ENCODE measurements at regions not wholly inside any gene's neighbourhood (a gene's known extent, or its start where the extent isn't known, plus 50 kb on each side); places are given as distances from the start of the nearest gene placed in this dataset.

- no peaks in the 10 kb centered on the region for H3K27me3 ChIP-seq
- H3K36me3 ChIP-seq = no peaks in the 10 kb centered on the region
- no peak overlapping the region for H3K4me3 ChIP-seq
- H3K9me3 ChIP-seq = no peaks in the 10 kb centered on the region
- intact Hi-C loops (cut with DNase I; ENCODE audit: low total_unique reads) = no loop called here
- no peak for TF ChIP-seq CTCF (IDR thresholded peaks at IDR 0.05)
- TF ChIP-seq EP300 (IDR thresholded peaks at IDR 0.05) = no peak
- no peak for TF ChIP-seq POLR2A (IDR thresholded peaks at IDR 0.05)
- TF ChIP-seq POLR2AphosphoS5 (IDR thresholded peaks at IDR 0.05) = no peak
- no peak for DNase-seq
- no peaks in the 10 kb centered on the region for H3K4me1 ChIP-seq
- 86 to 91% (median 90%) methylated on average over 4 of the region's 4 CpGs for WGBS, 5 donors
- no peak overlapping the region for H3K27ac ChIP-seq
These were observed 103.5 kb downstream of the TMA16 start for GRCh38 chr4:163598028-163598427.

GRCh38 chr4:163598489-163598888 is 104.0 kb downstream of the TMA16 start:
- no peaks in the 10 kb centered on the region for H3K36me3 ChIP-seq
- no peaks in the 10 kb centered on the region for H3K4me1 ChIP-seq
- intact Hi-C loops (cut with DNase I; ENCODE audit: low total_unique reads) = no loop called here
- no peaks in the 10 kb centered on the region for H3K27me3 ChIP-seq
- no peak overlapping the region for H3K4me3 ChIP-seq
- no peak for DNase-seq
- WGBS, 5 donors = 82 to 92% (median 88%) methylated on average over 2 of the region's 2 CpGs
- no peak overlapping the region for H3K27ac ChIP-seq
- TF ChIP-seq CTCF (IDR thresholded peaks at IDR 0.05) (no peak), POLR2AphosphoS5 (IDR thresholded peaks at IDR 0.05) (no peak), EP300 (IDR thresholded peaks at IDR 0.05) (no peak), POLR2A (IDR thresholded peaks at IDR 0.05) (no peak)
- no peaks in the 10 kb centered on the region for H3K9me3 ChIP-seq

GRCh38 chr4:163600727-163601126 is 106.2 kb downstream of the TMA16 start:
- Histone ChIP-seq H3K4me1 (no peaks in the 10 kb centered on the region), H3K27ac (no peak overlapping the region), H3K27me3 (no peaks in the 10 kb centered on the region), H3K4me3 (no peak overlapping the region), H3K9me3 (peaks cover 0 to under 1% (median 0%) of the 10 kb centered on the region in 4 donors), H3K36me3 (no peaks in the 10 kb centered on the region)
- DNase-seq = no peak
- 59 to 65% (median 65%) methylated on average over 6 of the region's 6 CpGs for WGBS, 5 donors
- TF ChIP-seq CTCF (IDR thresholded peaks at IDR 0.05) (no peak), EP300 (IDR thresholded peaks at IDR 0.05) (no peak), POLR2A (IDR thresholded peaks at IDR 0.05) (no peak), POLR2AphosphoS5 (IDR thresholded peaks at IDR 0.05) (no peak)
- intact Hi-C loops (cut with DNase I; ENCODE audit: low total_unique reads) = no loop called here

- TF ChIP-seq POLR2AphosphoS5 (IDR thresholded peaks at IDR 0.05) (no peak), CTCF (IDR thresholded peaks at IDR 0.05) (no peak), EP300 (IDR thresholded peaks at IDR 0.05) (no peak), POLR2A (IDR thresholded peaks at IDR 0.05) (no peak)
- intact Hi-C loops (cut with DNase I; ENCODE audit: low total_unique reads) = no loop called here
- Histone ChIP-seq H3K27ac (no peak overlapping the region), H3K4me1 (no peaks in the 10 kb centered on the region), H3K36me3 (no peaks in the 10 kb centered on the region), H3K9me3 (peaks cover 0 to 5% (median 0%) of the 10 kb centered on the region in 4 donors), H3K4me3 (no peak overlapping the region), H3K27me3 (no peaks in the 10 kb centered on the region)
- WGBS, 5 donors = 33 to 49% (median 46%) methylated on average over 5 of the region's 5 CpGs
- no peak for DNase-seq
These were observed 108.8 kb downstream of the TMA16 start for GRCh38 chr4:163603257-163603656.

Measured in stomach (tissue), 8 donors.